SU-DHL-6 (cell line): ENCODE measurements at regions not wholly inside any gene's neighbourhood (a gene's known extent, or its start where the extent isn't known, plus 50 kb on each side); places are given as distances from the start of the nearest gene placed in this dataset.

ENCODE experiments used
- H2AFZ ChIP-seq: fragments of 200-600 bp; sonication (generic); 2 replicates; pipeline ENCODE4 v1.6.1; 2014; ENCODE audit warnings: low read depth, mild to moderate bottlenecking, moderate library complexity, mixed read lengths, antibody characterized with exemption, low read length; ENCODE audit not compliant: severe bottlenecking
- H3F3A ChIP-seq: fragments of 200-600 bp; shearing (Covaris generic); 2 replicates; pipeline ENCODE4 v1.6.0; 2016; ENCODE audit warnings: antibody characterized with exemption, mild to moderate bottlenecking; ENCODE audit not compliant: insufficient read depth
- H3K27ac ChIP-seq: fragments of 200-600 bp; sonication (generic); 2 replicates; pipeline ENCODE4 v1.5.1; 2016; ENCODE audit warnings: low read depth, mild to moderate bottlenecking, low read length, moderate library complexity, mixed read lengths
- H3K27me3 ChIP-seq: fragments of 200-600 bp; sonication (generic), shearing (Covaris generic); 2 replicates; pipeline ENCODE4 v1.6.0; 2014; ENCODE audit warnings: mild to moderate bottlenecking, low read length
- H3K36me3 ChIP-seq: fragments of 200-600 bp; sonication (generic); 2 replicates; pipeline ENCODE4 v1.6.1; 2014; ENCODE audit warnings: mild to moderate bottlenecking, low read length, mixed read lengths
- H3K4me2 ChIP-seq: fragments of 300-600, 200-600 bp; shearing (Covaris generic), sonication (generic); 2 replicates; pipeline ENCODE4 v1.6.0; 2014; ENCODE audit warnings: low read length, low read depth, mild to moderate bottlenecking; ENCODE audit not compliant: poor library complexity, severe bottlenecking
- H3K4me3 ChIP-seq: fragments of 200-600 bp; sonication (generic); 2 replicates; pipeline ENCODE4 v1.5.1; 2014; ENCODE audit warnings: antibody characterized with exemption, low read length, mild to moderate bottlenecking, mixed read lengths; ENCODE audit not compliant: insufficient read depth, poor library complexity, severe bottlenecking
- H3K79me2 ChIP-seq: fragments of 200-600 bp; sonication (generic); 2 replicates; pipeline ENCODE4 v1.6.1; 2014; ENCODE audit warnings: mild to moderate bottlenecking, low read length, moderate library complexity; ENCODE audit not compliant: insufficient read depth
- H3K9ac ChIP-seq: fragments of 200-600 bp; sonication (generic); 2 replicates; pipeline ENCODE4 v1.7.0; 2014; ENCODE audit warnings: mild to moderate bottlenecking, low read length
- H3K9me2 ChIP-seq: fragments of 200-600 bp; sonication (generic); replicated peaks from 2 replicates; pipeline ENCODE4 v1.6.1; 2014; ENCODE audit warnings: low read length; ENCODE audit not compliant: insufficient read depth
- H3K9me3 ChIP-seq: fragments of 200-600 bp; sonication (generic); 2 replicates; pipeline ENCODE4 v1.6.1; 2014; ENCODE audit warnings: low read length, mixed read lengths; ENCODE audit not compliant: insufficient read depth
- H4K20me1 ChIP-seq: fragments of 200-600 bp; sonication (generic); 2 replicates; pipeline ENCODE4 v1.6.1; 2014; ENCODE audit warnings: low read depth, mild to moderate bottlenecking, antibody characterized with exemption, low read length, moderate library complexity, mixed read lengths
- CTCF ChIP-seq: fragments of 200-600 bp; sonication (generic); IDR thresholded peaks from one replicate; pipeline ENCODE4 v1.5.1; 2017; ENCODE audit warnings: antibody characterized with exemption, mild to moderate bottlenecking, low read length, moderate library complexity; ENCODE audit not compliant: insufficient read depth, poor library complexity, severe bottlenecking
- EZH2phosphoT487 ChIP-seq: fragments of 200-600 bp; sonication (generic), shearing (Covaris generic); conservative IDR thresholded peaks from 2 replicates; pipeline ENCODE4 v1.6.1; 2018; ENCODE audit warnings: mild to moderate bottlenecking, antibody characterized with exemption, low read length, moderate library complexity, mixed read lengths

DNA sequence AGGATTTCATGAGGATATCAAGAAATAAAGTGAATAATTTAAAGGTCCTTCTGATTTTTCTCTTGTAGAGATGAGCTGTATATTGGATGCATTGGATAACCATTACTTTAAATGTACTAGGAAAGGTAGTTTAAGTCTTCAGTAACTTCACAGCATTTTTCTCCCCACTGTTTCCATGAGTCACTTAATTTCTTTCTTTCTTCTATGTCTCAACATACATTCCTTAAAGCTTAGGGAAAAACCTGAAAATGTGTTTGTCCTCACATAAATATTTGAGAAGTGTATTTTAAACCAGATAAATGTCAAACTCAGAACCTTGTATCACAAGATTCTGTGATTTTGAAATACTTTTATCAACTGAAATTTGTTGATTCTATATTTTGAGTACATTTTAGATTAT lies 1970.2 kb upstream of the FLRT2 start:
- no peaks in the 10 kb centered on the region for H3K27me3 ChIP-seq
- H2AFZ ChIP-seq = no peak overlapping the region
- H4K20me1 ChIP-seq = no peaks in the 10 kb centered on the region

GRCh38 chr14:83561261-83561660 lies 1968.7 kb upstream of the FLRT2 start:
- no peak overlapping the region for H3K4me3 ChIP-seq
- H3K27ac ChIP-seq = no peak overlapping the region
- no peaks in the 10 kb centered on the region for H3K27me3 ChIP-seq
- no peak overlapping the region for H2AFZ ChIP-seq
- no peak overlapping the region for H3K4me2 ChIP-seq
- H3K36me3 ChIP-seq = no peaks in the 10 kb centered on the region
- no peaks in the 10 kb centered on the region for H4K20me1 ChIP-seq
- H3K79me2 ChIP-seq = no peaks in the 10 kb centered on the region
- H3F3A ChIP-seq = no peaks in the 10 kb centered on the region
- TF ChIP-seq EZH2phosphoT487 (no peak), CTCF (no peak)
- H3K9me2 ChIP-seq = no peaks in the 10 kb centered on the region
- no peaks in the 10 kb centered on the region for H3K9me3 ChIP-seq
- no peak overlapping the region for H3K9ac ChIP-seq

More for the DNA sequence above, 1970.2 kb upstream of the FLRT2 start:
- TF ChIP-seq EZH2phosphoT487 = no peak
- no peak for TF ChIP-seq CTCF
- Histone ChIP-seq H3K4me3 (no peak overlapping the region), H3F3A (no peaks in the 10 kb centered on the region), H3K9me2 (no peaks in the 10 kb centered on the region), H3K9me3 (no peaks in the 10 kb centered on the region), H3K9ac (no peak overlapping the region), H3K27ac (no peak overlapping the region), H3K79me2 (no peaks in the 10 kb centered on the region), H3K4me2 (no peak overlapping the region), H3K36me3 (no peaks in the 10 kb centered on the region)

DNA sequence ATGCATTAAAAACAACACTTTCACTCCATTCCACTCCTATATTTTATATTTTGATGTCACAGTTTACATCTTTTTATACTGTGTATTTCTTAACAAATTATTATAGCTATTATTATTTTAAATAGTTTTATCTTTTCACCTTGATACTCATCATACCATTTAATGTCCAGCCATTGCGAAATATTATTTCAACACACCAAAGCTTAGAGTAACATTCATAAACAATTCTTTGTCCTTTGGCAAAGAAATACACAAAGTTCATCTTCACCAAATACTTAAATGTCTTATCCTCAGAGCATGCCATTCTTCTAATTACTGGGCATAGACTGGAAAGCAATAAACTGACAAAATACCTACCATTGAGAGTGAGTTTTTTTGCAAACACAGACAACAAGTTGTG lies 1963.4 kb upstream of the FLRT2 start:
- Histone ChIP-seq H3K4me2 (no peak overlapping the region), H3K4me3 (no peak overlapping the region), H3K27ac (no peak overlapping the region), H3K27me3 (no peaks in the 10 kb centered on the region), H3K9me2 (no peaks in the 10 kb centered on the region), H3K79me2 (no peaks in the 10 kb centered on the region), H3K9ac (no peak overlapping the region), H3K36me3 (no peaks in the 10 kb centered on the region), H4K20me1 (no peaks in the 10 kb centered on the region), H3F3A (no peaks in the 10 kb centered on the region), H3K9me3 (no peaks in the 10 kb centered on the region), H2AFZ (no peak overlapping the region)
- TF ChIP-seq EZH2phosphoT487 (no peak), CTCF (no peak)
